ENCODE measurements at regions not wholly inside any gene's neighbourhood (a gene's known extent, or its start where the extent isn't known, plus 50 kb on each side); places are given as distances from the start of the nearest gene placed in this dataset.

DNA sequence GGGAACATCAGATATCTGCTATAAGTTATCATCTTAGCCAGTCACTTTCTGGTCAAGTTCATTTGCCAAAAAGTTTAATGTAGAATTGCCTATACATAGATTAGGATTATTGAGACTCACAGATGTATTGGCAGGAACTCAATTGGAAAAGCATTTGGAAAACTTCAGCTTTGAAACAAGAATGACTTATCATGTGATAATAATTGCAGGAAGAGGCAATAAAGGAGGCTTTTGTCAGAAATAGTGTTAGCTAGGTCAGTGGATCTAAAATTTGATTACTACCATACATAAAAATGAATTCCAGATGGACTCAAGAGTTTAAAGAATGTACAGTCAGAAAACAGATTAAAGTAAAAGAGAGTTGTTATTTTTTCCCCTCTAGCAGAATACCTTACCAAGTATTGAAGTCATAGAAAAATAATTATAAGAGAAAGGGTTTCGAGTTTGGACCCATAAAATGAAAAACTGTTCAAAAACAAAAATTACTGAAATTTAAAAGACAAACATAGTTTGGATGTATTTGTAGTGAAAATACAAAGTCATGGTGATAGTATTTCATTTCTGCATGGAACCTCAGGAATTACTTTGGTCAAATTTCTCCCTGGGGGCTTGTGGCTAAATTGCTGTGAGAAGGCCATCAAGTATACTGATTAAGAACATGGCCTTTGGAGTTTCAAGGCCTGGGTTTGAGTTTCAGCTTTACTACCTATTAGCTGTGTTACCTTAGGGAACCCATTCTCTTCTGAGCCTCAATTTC is 159.9 kb downstream of the TMEM38B start:
- TF ChIP-seq TOX (CRISPR knock-in tag; IDR thresholded peaks at IDR 0.05; ENCODE audit: borderline replicate concordance) = no peak
- TF ChIP-seq CSRNP3 (CRISPR knock-in tag; IDR thresholded peaks at IDR 0.05) = no peak
